Astrocyte (in vitro differentiated cells and primary cell): ENCODE measurements at regions not wholly inside any gene's neighbourhood (a gene's known extent, or its start where the extent isn't known, plus 50 kb on each side); places are given as distances from the start of the nearest gene placed in this dataset.

Experiments used
- DNase-seq: peaks from one replicate; pipeline ENCODE4 v3.0.0-alpha.2; 2010; ENCODE audit warnings: low read depth
- FAIRE-seq: peaks from 2 replicates; lab custom pipeline; 2011; peaks lifted over from hg19 to GRCh38; lab: Jason Lieb, UNC
- H2AFZ ChIP-seq: 2 replicates; pipeline ENCODE4 v1.6.0; 2012; ENCODE audit warnings: low read depth, low read length, inconsistent platforms
- H3K27ac ChIP-seq: 2 replicates; pipeline ENCODE4 v1.5.1; 2011; ENCODE audit warnings: low read depth, low read length, inconsistent platforms
- H3K27me3 ChIP-seq: 2 replicates; pipeline ENCODE4 v1.6.0; 2011; ENCODE audit warnings: low read length, inconsistent platforms; ENCODE audit not compliant: insufficient read depth
- H3K36me3 ChIP-seq: 2 replicates; pipeline ENCODE4 v1.5.1; 2011; ENCODE audit warnings: low read length, inconsistent platforms; ENCODE audit not compliant: insufficient read depth
- H3K4me1 ChIP-seq: 2 replicates; pipeline ENCODE4 v1.5.1; 2011; ENCODE audit warnings: low read length, inconsistent platforms; ENCODE audit not compliant: insufficient read depth
- H3K4me2 ChIP-seq: 2 replicates; pipeline ENCODE4 v1.6.0; 2012; ENCODE audit warnings: low read length, inconsistent platforms
- H3K4me3 ChIP-seq: 2 replicates; pipeline ENCODE4 v1.5.1; 2011; ENCODE audit warnings: low read depth, mild to moderate bottlenecking, low read length, inconsistent platforms; ENCODE audit not compliant: insufficient read depth
- H3K79me2 ChIP-seq: 2 replicates; pipeline ENCODE4 v1.6.0; 2012; ENCODE audit warnings: mild to moderate bottlenecking, low read length, inconsistent platforms; ENCODE audit not compliant: insufficient read depth
- H3K9ac ChIP-seq: 2 replicates; pipeline ENCODE4 v1.6.0; 2012; ENCODE audit warnings: mild to moderate bottlenecking, low read length, inconsistent platforms
- H3K9me3 ChIP-seq: 2 replicates; pipeline ENCODE4 v1.5.1; 2012; ENCODE audit warnings: low read depth, mild to moderate bottlenecking, low read length, inconsistent platforms; ENCODE audit not compliant: insufficient read depth
- H4K20me1 ChIP-seq: 2 replicates; pipeline ENCODE4 v1.6.0; 2012; ENCODE audit warnings: low read length, inconsistent platforms; ENCODE audit not compliant: insufficient read depth
- H3K27ac Mint-ChIP-seq: one replicate; pipeline ENCODE4 v1.8.0; 2021; ENCODE audit warnings: mild to moderate bottlenecking, mixed read lengths; ENCODE audit not compliant: unreplicated experiment
- H3K27me3 Mint-ChIP-seq: one replicate; pipeline ENCODE4 v1.8.0; 2021; ENCODE audit warnings: low read depth, mixed read lengths; ENCODE audit not compliant: unreplicated experiment
- H3K36me3 Mint-ChIP-seq: one replicate; pipeline ENCODE4 v1.8.0; 2021; ENCODE audit warnings: low read depth, mixed read lengths; ENCODE audit not compliant: unreplicated experiment
- H3K4me1 Mint-ChIP-seq: one replicate; pipeline ENCODE4 v1.8.0; 2021; ENCODE audit warnings: low read depth, mixed read lengths; ENCODE audit not compliant: unreplicated experiment
- H3K4me3 Mint-ChIP-seq: one replicate; pipeline ENCODE4 v1.8.0; 2021; ENCODE audit warnings: mild to moderate bottlenecking, moderate library complexity, mixed read lengths; ENCODE audit not compliant: unreplicated experiment
- H3K9me3 Mint-ChIP-seq: one replicate; pipeline ENCODE4 v1.8.0; 2021; ENCODE audit warnings: mild to moderate bottlenecking, mixed read lengths; ENCODE audit not compliant: unreplicated experiment
- EZH2 ChIP-seq: IDR thresholded peaks from 2 replicates; pipeline ENCODE4 v1.6.1; 2012; ENCODE audit warnings: mild to moderate bottlenecking, low read length, inconsistent platforms; ENCODE audit not compliant: insufficient read depth
- TF ChIP-seq, protein P1 (sequence below): IDR thresholded peaks from 2 replicates; pipeline ENCODE4 v1.5.1; 2011; ENCODE audit warnings: low read depth, mild to moderate bottlenecking, inconsistent platforms, low read length, moderate library complexity; ENCODE audit not compliant: insufficient read depth

GRCh38 chr3:33991673-33992072 is 193.2 kb downstream of the PDCD6IP start:
- no peaks in the 10 kb centered on the region for H3K9me3 ChIP-seq
- no peak overlapping the region for H3K4me2 ChIP-seq
- Mint-ChIP-seq H3K4me1 (no peaks in the 10 kb centered on the region), H3K27ac (no peak overlapping the region), H3K36me3 (peaks cover 2% of the 10 kb centered on the region), H3K27me3 (no peaks in the 10 kb centered on the region), H3K9me3 (peaks cover 14% of the 10 kb centered on the region), H3K4me3 (no peak overlapping the region)
- H2AFZ ChIP-seq = no peak overlapping the region
- no peak for TF ChIP-seq EZH2
- TF ChIP-seq, protein P1, sequence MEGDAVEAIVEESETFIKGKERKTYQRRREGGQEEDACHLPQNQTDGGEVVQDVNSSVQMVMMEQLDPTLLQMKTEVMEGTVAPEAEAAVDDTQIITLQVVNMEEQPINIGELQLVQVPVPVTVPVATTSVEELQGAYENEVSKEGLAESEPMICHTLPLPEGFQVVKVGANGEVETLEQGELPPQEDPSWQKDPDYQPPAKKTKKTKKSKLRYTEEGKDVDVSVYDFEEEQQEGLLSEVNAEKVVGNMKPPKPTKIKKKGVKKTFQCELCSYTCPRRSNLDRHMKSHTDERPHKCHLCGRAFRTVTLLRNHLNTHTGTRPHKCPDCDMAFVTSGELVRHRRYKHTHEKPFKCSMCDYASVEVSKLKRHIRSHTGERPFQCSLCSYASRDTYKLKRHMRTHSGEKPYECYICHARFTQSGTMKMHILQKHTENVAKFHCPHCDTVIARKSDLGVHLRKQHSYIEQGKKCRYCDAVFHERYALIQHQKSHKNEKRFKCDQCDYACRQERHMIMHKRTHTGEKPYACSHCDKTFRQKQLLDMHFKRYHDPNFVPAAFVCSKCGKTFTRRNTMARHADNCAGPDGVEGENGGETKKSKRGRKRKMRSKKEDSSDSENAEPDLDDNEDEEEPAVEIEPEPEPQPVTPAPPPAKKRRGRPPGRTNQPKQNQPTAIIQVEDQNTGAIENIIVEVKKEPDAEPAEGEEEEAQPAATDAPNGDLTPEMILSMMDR = no peak
- no peaks in the 10 kb centered on the region for H4K20me1 ChIP-seq
- FAIRE-seq (peak; percentile 13), DNase-seq (no peak)
- no peak overlapping the region for H3K9ac ChIP-seq
- no peak overlapping the region for H3K4me3 ChIP-seq
- H3K27me3 ChIP-seq = no peaks in the 10 kb centered on the region
- H3K27ac ChIP-seq = no peak overlapping the region
- no peaks in the 10 kb centered on the region for H3K79me2 ChIP-seq
- H3K36me3 ChIP-seq = no peaks in the 10 kb centered on the region
- no peaks in the 10 kb centered on the region for H3K4me1 ChIP-seq

DNA sequence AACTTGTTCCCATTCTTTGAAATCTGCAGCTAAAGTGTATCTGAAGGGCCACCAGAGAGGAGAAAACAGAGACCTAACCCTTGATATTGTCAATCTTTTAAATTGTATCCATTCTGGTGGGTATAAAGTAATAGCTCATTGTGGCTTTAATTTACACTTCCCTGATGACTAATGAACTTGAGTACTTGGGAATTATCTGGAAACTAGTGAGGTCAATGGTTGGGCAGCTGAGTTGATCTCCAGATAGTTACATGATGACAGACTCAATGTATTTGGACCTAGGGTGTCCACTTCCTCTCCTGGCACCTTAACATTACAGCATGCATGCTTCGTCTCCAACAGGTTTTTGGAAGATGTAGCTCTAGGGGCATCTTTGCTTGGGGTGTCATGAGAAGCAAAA is 195.2 kb downstream of the PDCD6IP start:
- Histone ChIP-seq H3K27me3 (no peaks in the 10 kb centered on the region), H3K36me3 (no peaks in the 10 kb centered on the region), H3K4me3 (no peak overlapping the region), H3K4me1 (no peaks in the 10 kb centered on the region), H3K4me2 (no peak overlapping the region), H3K27ac (no peak overlapping the region), H3K9ac (no peak overlapping the region), H4K20me1 (no peaks in the 10 kb centered on the region), H3K9me3 (no peaks in the 10 kb centered on the region), H2AFZ (no peak overlapping the region), H3K79me2 (no peaks in the 10 kb centered on the region)
- Mint-ChIP-seq H3K27ac (no peak overlapping the region), H3K4me1 (no peaks in the 10 kb centered on the region), H3K9me3 (peaks cover 12% of the 10 kb centered on the region), H3K27me3 (no peaks in the 10 kb centered on the region), H3K36me3 (no peaks in the 10 kb centered on the region), H3K4me3 (no peak overlapping the region)
- TF ChIP-seq, protein P1 = no peak
- no peak for TF ChIP-seq EZH2
- DNase-seq (peak; percentile 54), FAIRE-seq (peak; percentile 68)

DNA sequence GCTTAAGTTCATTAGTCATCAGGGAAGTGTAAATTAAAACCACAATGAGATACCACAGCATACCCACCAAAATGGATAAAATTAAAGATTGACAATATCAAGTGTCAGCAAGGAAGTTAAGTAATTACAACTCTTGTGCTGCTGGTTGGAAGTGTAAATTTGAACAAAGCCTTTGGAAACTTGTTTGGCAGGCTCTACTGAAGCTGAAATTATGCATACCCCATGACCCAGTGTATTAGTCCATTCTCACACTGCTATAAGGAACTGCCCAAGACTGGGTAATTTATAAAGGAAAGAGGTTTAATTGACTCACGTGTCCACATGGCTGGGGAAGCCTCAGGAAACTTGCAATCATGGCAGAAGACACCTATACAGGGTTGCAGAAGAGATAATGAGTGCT is 196.1 kb downstream of the PDCD6IP start:
- H2AFZ ChIP-seq = no peak overlapping the region
- DNase-seq (no peak), FAIRE-seq (peak; percentile 62)
- H3K27me3 ChIP-seq = no peaks in the 10 kb centered on the region
- H3K4me1 ChIP-seq = no peaks in the 10 kb centered on the region
- no peak for TF ChIP-seq EZH2
- TF ChIP-seq, protein P1 = no peak
- Mint-ChIP-seq H3K4me3 (no peak overlapping the region), H3K27me3 (no peaks in the 10 kb centered on the region), H3K9me3 (peaks cover 12% of the 10 kb centered on the region), H3K4me1 (no peaks in the 10 kb centered on the region), H3K27ac (no peak overlapping the region), H3K36me3 (no peaks in the 10 kb centered on the region)
- H3K9me3 ChIP-seq = no peaks in the 10 kb centered on the region
- H3K27ac ChIP-seq = no peak overlapping the region
- H3K9ac ChIP-seq = no peak overlapping the region
- no peak overlapping the region for H3K4me3 ChIP-seq
- H3K4me2 ChIP-seq = no peak overlapping the region
- no peaks in the 10 kb centered on the region for H3K36me3 ChIP-seq
- no peaks in the 10 kb centered on the region for H4K20me1 ChIP-seq
- H3K79me2 ChIP-seq = no peaks in the 10 kb centered on the region
